HEK293 (cell line): ENCODE measurements at regions not wholly inside any gene's neighbourhood (a gene's known extent, or its start where the extent isn't known, plus 50 kb on each side); places are given as distances from the start of the nearest gene placed in this dataset.

ENCODE experiments used
- CTCF ChIP-seq: fragments of 450-650 bp; formaldehyde crosslinking; IDR thresholded peaks from 2 replicates; pipeline ENCODE4 v1.5.1; 2016; ENCODE audit warnings: missing biosample characterization, missing genetic modification characterization
- ZNF112 ChIP-seq: fragments of 450-650 bp; formaldehyde crosslinking; IDR thresholded peaks from 2 replicates; pipeline ENCODE4 v1.5.0; 2017; ENCODE audit warnings: missing biosample characterization, missing genetic modification characterization
- ZNF146 ChIP-seq: fragments of 450-650 bp; formaldehyde crosslinking; IDR thresholded peaks from 2 replicates; pipeline ENCODE4 v1.5.1; 2016; ENCODE audit warnings: missing biosample characterization, missing genetic modification characterization
- ZNF148 ChIP-seq: fragments of 450-650 bp; formaldehyde crosslinking; IDR thresholded peaks from 2 replicates; pipeline ENCODE4 v1.5.0; 2017; ENCODE audit warnings: missing biosample characterization, missing genetic modification characterization, borderline replicate concordance
- ZNF266 ChIP-seq: fragments of 450-650 bp; formaldehyde crosslinking; IDR thresholded peaks from 2 replicates; pipeline ENCODE4 v1.5.1; 2016; ENCODE audit warnings: missing biosample characterization, missing genetic modification characterization, low read depth
- ZNF521 ChIP-seq: fragments of 450-650 bp; formaldehyde crosslinking; IDR thresholded peaks from 2 replicates; pipeline ENCODE4 v1.5.1; 2017; ENCODE audit warnings: missing biosample characterization, mild to moderate bottlenecking, missing genetic modification characterization

GRCh38 chr15:81560405-81560804 is 186.4 kb upstream of the TMC3 start:
- TF ChIP-seq ZNF266 (no peak), ZNF112 (tag by site-specific recombination) (no peak), ZNF148 (tag by site-specific recombination) (no peak), CTCF (tag by site-specific recombination) (no peak), ZNF146 (tag by site-specific recombination) (no peak), ZNF521 (tag by site-specific recombination) (no peak)
